ENCODE measurements at regions not wholly inside any gene's neighbourhood (a gene's known extent, or its start where the extent isn't known, plus 50 kb on each side); places are given as distances from the start of the nearest gene placed in this dataset.

DNA sequence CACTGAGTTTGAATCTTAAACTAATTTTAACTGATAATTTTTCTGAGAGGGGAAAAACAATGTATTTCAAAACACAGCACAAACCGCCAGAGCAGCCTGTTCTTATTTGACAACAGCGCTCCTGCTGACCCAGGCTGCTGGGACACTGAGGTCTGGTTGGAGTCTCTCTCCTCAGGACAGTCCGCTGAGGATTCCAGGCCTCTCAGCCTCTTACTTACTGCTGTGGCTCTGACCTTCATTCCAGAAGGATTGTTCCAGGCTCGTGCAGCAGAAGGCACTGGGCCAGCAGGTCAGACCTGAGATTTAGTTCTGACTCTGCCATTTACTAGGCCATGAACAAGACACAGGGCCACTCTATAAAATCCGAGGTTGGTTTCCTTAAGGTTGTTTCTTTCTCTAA, 393.6 kb downstream of the TDRD3 start:
- no peak for ATAC-seq
- TF ChIP-seq ZNF70 (CRISPR knock-in tag; IDR thresholded peaks at IDR 0.05), result no peak
- no peak for TF ChIP-seq RARB (CRISPR knock-in tag; IDR thresholded peaks at IDR 0.05)
- no peak for TF ChIP-seq ZFP3 (CRISPR knock-in tag; IDR thresholded peaks at IDR 0.05)
- no peak for TF ChIP-seq ZFP30 (CRISPR knock-in tag; IDR thresholded peaks at IDR 0.05)
- TF ChIP-seq GLIS3 (CRISPR knock-in tag; IDR thresholded peaks at IDR 0.05), result no peak
- TF ChIP-seq CSDC2 (CRISPR knock-in tag; IDR thresholded peaks at IDR 0.05), result no peak
- TF ChIP-seq TOX (CRISPR knock-in tag; IDR thresholded peaks at IDR 0.05; ENCODE audit: borderline replicate concordance), result no peak

DNA sequence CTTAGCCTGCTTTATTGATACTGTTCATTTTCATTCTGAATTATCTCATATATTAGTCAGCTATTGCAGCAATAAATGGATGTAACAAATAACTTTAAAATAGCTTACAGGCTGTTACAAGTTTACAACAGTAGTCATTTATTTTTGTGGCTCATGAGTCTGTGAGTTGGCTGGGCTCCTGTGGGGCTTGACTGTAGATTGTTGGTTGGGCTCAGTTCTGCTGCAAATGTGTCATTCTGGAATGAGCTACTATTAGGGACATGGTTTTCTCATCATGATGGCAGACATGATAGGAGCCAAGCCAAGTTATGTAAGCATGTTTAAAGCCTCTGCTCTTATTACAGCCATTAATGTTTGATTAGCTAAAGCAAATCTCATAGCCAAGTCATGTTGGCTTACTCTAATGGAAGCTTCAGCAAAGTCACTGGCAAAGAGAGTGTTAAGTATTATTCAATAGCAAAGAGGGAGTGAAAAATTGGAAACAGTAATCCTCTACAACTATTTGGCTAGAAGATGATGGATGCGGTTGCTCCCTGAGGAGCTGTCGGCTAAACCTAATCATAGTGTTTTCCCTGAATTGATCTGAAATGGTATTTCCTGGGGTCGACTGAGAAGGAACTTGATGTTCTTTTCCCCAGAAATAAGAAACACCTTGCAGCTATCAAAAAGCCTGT, 391.3 kb downstream of the TDRD3 start:
- TF ChIP-seq SNAI2 (CRISPR knock-in tag; IDR thresholded peaks at IDR 0.05) (no peak), ESRRG (CRISPR knock-in tag; IDR thresholded peaks at IDR 0.05) (no peak), ISL1 (CRISPR knock-in tag; IDR thresholded peaks at IDR 0.05) (0 out of 2 replicates have a peak, but pooled peaks have one; percentile 18)
- no peak for ATAC-seq

DNA sequence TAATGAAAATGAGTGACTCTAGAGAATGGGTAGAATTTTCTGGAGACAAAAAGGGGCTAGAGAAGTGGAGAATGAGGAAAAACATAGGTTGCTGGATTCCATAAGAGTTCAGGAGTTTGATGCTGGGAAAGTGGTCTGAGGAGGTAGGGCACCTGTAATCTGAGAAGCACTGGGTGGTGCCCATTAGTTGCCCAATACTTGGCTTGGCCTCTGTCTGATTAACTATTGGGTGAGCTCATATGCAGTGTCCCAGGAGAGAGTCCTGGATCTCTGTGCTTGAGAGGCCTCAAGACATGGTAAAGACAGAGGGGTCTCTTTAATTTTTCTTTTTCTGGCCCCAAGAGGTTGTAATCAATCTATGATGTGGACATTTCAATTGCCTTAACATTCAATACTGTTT, 390.1 kb downstream of the TDRD3 start:
- no peak for ATAC-seq
- no peak for TF ChIP-seq OSR1 (CRISPR knock-in tag; IDR thresholded peaks at IDR 0.05)
- no peak for TF ChIP-seq ZFP30 (CRISPR knock-in tag; IDR thresholded peaks at IDR 0.05)
- TF ChIP-seq, protein P1, sequence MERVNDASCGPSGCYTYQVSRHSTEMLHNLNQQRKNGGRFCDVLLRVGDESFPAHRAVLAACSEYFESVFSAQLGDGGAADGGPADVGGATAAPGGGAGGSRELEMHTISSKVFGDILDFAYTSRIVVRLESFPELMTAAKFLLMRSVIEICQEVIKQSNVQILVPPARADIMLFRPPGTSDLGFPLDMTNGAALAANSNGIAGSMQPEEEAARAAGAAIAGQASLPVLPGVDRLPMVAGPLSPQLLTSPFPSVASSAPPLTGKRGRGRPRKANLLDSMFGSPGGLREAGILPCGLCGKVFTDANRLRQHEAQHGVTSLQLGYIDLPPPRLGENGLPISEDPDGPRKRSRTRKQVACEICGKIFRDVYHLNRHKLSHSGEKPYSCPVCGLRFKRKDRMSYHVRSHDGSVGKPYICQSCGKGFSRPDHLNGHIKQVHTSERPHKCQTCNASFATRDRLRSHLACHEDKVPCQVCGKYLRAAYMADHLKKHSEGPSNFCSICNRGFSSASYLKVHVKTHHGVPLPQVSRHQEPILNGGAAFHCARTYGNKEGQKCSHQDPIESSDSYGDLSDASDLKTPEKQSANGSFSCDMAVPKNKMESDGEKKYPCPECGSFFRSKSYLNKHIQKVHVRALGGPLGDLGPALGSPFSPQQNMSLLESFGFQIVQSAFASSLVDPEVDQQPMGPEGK (CRISPR knock-in tag; IDR thresholded peaks at IDR 0.05; ENCODE audit: borderline replicate concordance), result no peak
- no peak for TF ChIP-seq ZFP3 (CRISPR knock-in tag; IDR thresholded peaks at IDR 0.05)
- TF ChIP-seq ESRRG (CRISPR knock-in tag; IDR thresholded peaks at IDR 0.05), result no peak
- TF ChIP-seq RARB (CRISPR knock-in tag; IDR thresholded peaks at IDR 0.05), result no peak
- TF ChIP-seq ZNF70 (CRISPR knock-in tag; IDR thresholded peaks at IDR 0.05), result no peak

DNA sequence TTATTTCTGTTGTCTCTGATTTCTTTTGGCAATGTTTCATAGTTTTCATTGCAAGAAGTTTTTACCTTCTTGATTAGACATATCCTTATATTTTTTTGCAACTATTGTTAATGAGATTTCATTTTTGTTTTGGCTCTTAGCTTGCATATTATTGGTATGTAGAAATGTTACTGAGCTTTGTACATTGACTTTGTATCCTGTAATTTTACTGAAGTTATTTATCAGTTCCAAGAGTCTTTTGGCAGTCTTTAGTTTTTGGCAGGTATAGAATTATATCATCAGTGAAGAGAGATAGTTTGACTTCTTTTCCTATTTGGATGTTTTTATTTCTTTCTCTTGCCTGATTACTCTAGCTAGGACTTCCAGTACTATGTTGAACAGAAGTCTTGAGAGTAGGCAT, 375.7 kb downstream of the TDRD3 start:
- TF ChIP-seq TOX (CRISPR knock-in tag; IDR thresholded peaks at IDR 0.05; ENCODE audit: borderline replicate concordance) (no peak), RARB (CRISPR knock-in tag; IDR thresholded peaks at IDR 0.05) (no peak)
- ATAC-seq, result no peak

DNA sequence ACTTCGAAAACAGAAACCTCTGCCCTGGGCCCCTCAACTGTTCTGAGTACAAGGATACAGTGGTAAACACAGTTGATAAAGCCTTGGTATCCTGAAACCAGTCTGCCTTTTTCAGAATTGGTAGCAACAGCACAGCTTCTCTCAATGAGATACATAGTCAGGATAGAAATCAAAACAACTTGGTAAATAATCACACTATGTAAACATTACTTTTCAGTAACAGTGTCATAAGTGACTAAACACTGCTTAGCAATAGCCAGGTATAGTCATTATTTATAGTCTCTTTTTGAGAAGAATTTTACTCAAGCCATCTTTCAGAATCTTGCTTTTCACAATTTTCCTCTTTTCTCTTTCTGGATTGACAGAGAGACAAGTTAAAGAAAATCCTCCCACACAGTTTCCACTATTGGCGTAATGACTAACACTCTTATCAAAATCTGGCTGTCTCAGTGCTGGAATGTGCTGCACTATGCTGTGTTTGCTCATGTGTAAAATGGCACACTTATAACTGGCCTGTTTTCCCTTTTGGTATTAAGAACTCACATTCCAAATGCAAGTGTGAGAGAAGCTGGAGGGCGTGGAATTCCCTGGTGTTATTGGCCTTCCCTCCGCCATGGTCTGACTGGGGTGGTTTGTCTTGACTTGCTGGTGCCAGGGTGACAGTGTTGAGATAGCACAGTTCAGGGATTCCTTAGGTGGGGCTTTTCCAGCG, 368.8 kb downstream of the TDRD3 start:
- 0 out of 2 replicates have a peak, but pooled peaks have one; percentile 25 for TF ChIP-seq ISL1 (CRISPR knock-in tag; IDR thresholded peaks at IDR 0.05)
- no peak for TF ChIP-seq ARNTL (CRISPR knock-in tag; IDR thresholded peaks at IDR 0.05; ENCODE audit: borderline replicate concordance, low read depth)
- TF ChIP-seq, protein P1 (CRISPR knock-in tag; IDR thresholded peaks at IDR 0.05; ENCODE audit: borderline replicate concordance), result no peak
- TF ChIP-seq, protein P2, sequence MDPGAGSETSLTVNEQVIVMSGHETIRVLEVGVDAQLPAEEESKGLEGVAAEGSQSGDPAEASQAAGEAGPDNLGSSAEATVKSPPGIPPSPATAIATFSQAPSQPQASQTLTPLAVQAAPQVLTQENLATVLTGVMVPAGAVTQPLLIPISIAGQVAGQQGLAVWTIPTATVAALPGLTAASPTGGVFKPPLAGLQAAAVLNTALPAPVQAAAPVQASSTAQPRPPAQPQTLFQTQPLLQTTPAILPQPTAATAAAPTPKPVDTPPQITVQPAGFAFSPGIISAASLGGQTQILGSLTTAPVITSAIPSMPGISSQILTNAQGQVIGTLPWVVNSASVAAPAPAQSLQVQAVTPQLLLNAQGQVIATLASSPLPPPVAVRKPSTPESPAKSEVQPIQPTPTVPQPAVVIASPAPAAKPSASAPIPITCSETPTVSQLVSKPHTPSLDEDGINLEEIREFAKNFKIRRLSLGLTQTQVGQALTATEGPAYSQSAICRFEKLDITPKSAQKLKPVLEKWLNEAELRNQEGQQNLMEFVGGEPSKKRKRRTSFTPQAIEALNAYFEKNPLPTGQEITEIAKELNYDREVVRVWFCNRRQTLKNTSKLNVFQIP (CRISPR knock-in tag; IDR thresholded peaks at IDR 0.05; ENCODE audit: borderline replicate concordance, low read depth), result no peak
- no peak for ATAC-seq

DNA sequence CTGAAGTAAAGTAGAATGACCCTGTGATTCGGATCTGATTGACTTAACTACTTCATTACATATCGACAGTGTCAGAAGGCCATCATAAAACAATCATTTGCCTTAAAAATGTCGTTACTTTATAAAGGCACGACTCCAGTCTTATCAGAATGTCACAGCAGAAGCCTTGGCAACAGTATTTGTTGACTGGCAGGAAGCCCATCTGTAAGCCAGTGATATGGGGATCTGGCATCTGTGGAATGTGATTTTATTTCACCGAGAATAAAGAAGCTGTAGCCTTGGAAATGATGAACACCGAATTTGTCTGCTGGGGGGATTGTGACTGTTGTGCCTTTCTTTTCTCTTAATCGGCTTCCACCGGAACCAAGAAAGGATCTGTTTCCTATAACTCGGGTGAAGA, 362.5 kb downstream of the TDRD3 start:
- ATAC-seq, result no peak
- TF ChIP-seq, protein P2 (CRISPR knock-in tag; IDR thresholded peaks at IDR 0.05; ENCODE audit: borderline replicate concordance, low read depth), result no peak
- TF ChIP-seq GLIS3 (CRISPR knock-in tag; IDR thresholded peaks at IDR 0.05) (no peak), ZNF70 (CRISPR knock-in tag; IDR thresholded peaks at IDR 0.05) (no peak), TCF4 (CRISPR knock-in tag; IDR thresholded peaks at IDR 0.05; ENCODE audit: borderline replicate concordance) (peak; percentile 75), ISL1 (CRISPR knock-in tag; IDR thresholded peaks at IDR 0.05) (peak; percentile 57), PPARA (CRISPR knock-in tag; IDR thresholded peaks at IDR 0.05; ENCODE audit: borderline replicate concordance) (no peak)
- TF ChIP-seq, protein P3, sequence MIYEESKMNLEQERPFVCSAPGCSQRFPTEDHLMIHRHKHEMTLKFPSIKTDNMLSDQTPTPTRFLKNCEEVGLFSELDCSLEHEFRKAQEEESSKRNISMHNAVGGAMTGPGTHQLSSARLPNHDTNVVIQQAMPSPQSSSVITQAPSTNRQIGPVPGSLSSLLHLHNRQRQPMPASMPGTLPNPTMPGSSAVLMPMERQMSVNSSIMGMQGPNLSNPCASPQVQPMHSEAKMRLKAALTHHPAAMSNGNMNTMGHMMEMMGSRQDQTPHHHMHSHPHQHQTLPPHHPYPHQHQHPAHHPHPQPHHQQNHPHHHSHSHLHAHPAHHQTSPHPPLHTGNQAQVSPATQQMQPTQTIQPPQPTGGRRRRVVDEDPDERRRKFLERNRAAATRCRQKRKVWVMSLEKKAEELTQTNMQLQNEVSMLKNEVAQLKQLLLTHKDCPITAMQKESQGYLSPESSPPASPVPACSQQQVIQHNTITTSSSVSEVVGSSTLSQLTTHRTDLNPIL (CRISPR knock-in tag; IDR thresholded peaks at IDR 0.05; ENCODE audit: low read depth), result peak; percentile 54; the same call in 1 of the 2 replicates
- TF ChIP-seq, protein P4, sequence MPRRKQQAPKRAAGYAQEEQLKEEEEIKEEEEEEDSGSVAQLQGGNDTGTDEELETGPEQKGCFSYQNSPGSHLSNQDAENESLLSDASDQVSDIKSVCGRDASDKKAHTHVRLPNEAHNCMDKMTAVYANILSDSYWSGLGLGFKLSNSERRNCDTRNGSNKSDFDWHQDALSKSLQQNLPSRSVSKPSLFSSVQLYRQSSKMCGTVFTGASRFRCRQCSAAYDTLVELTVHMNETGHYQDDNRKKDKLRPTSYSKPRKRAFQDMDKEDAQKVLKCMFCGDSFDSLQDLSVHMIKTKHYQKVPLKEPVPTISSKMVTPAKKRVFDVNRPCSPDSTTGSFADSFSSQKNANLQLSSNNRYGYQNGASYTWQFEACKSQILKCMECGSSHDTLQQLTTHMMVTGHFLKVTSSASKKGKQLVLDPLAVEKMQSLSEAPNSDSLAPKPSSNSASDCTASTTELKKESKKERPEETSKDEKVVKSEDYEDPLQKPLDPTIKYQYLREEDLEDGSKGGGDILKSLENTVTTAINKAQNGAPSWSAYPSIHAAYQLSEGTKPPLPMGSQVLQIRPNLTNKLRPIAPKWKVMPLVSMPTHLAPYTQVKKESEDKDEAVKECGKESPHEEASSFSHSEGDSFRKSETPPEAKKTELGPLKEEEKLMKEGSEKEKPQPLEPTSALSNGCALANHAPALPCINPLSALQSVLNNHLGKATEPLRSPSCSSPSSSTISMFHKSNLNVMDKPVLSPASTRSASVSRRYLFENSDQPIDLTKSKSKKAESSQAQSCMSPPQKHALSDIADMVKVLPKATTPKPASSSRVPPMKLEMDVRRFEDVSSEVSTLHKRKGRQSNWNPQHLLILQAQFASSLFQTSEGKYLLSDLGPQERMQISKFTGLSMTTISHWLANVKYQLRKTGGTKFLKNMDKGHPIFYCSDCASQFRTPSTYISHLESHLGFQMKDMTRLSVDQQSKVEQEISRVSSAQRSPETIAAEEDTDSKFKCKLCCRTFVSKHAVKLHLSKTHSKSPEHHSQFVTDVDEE (CRISPR knock-in tag; IDR thresholded peaks at IDR 0.05), result peak; percentile 45; the same call in 1 of the 2 replicates

All from SK-N-SH treated with all-trans-retinoic acid at 6 μM for 48 hours (cell line).